CD4-positive, alpha-beta T cell (primary cell): ENCODE measurements at regions not wholly inside any gene's neighbourhood (a gene's known extent, or its start where the extent isn't known, plus 50 kb on each side); places are given as distances from the start of the nearest gene placed in this dataset.

Experiments used
- ATAC-seq: fragments of 200-7000 bp; cut with Tn5 transposase; one replicate; pipeline ENCODE4 v1.10.0; 2022; ENCODE audit warnings: mild to moderate bottlenecking; ENCODE audit not compliant: poor library complexity
- CTCF ChIA-PET: fragments of 350-600 bp; sonication (Branson Sonifier 250); formaldehyde crosslinking; loops from one replicate; lab custom pipeline; 2021; ENCODE audit warnings: antibody characterized with exemption, inconsistent platforms; lab: Charles Lee
- POLR2A ChIA-PET: fragments of 350-600 bp; sonication (Branson Sonifier 250); formaldehyde crosslinking; loops from one replicate; lab custom pipeline; 2021; ENCODE audit warnings: antibody characterized with exemption, inconsistent platforms; lab: Charles Lee
- DNase-seq, 14 experiments: peaks; one replicate each; pipeline ENCODE4 v3.0.0-alpha.2; 2013 to 2020; ENCODE audit warnings: mixed read lengths in 2 of 14
- H3K27ac ChIP-seq, 2 donors: one replicate each; pipeline versions ENCODE4 v1.5.1 to v1.7.0; 2013; ENCODE audit warnings: low read length in 2 of 2, low read depth in 1 of 2, mild to moderate bottlenecking in 1 of 2
- H3K27me3 ChIP-seq, 2 experiments: 1 replicate in 1 of 2; 2 replicates in 1 of 2; pipeline versions ENCODE4 v1.6.1 to v1.7.0; 2013; ENCODE audit warnings: low read length in 2 of 2, control low read depth in 1 of 2, mild to moderate bottlenecking in 1 of 2, moderate library complexity in 1 of 2; ENCODE audit not compliant: insufficient read depth in 2 of 2, control insufficient read depth in 1 of 2
- H3K36me3 ChIP-seq: one replicate; pipeline ENCODE4 v1.6.1; 2013; ENCODE audit warnings: low read length, control low read depth; ENCODE audit not compliant: insufficient read depth
- H3K4me1 ChIP-seq: one replicate; pipeline ENCODE4 v1.6.1; 2013; ENCODE audit warnings: low read length, control low read depth; ENCODE audit not compliant: insufficient read depth
- H3K4me3 ChIP-seq: one replicate; pipeline ENCODE4 v1.5.1; 2013; ENCODE audit warnings: mild to moderate bottlenecking, low read length, moderate library complexity
- H3K9me3 ChIP-seq, 2 experiments: 1 replicate in 1 of 2; 2 replicates in 1 of 2; pipeline versions ENCODE4 v1.6.1 to v1.7.0; 2013; ENCODE audit warnings: low read length in 2 of 2, mild to moderate bottlenecking in 2 of 2, control low read depth in 1 of 2, moderate library complexity in 1 of 2; ENCODE audit not compliant: control insufficient read depth in 1 of 2, insufficient read depth in 1 of 2
- H3K27ac Mint-ChIP-seq: one replicate; pipeline ENCODE4 v1.8.0; 2020; ENCODE audit warnings: mixed read lengths
- H3K27me3 Mint-ChIP-seq: one replicate; pipeline ENCODE4 v1.8.0; 2021; ENCODE audit warnings: mixed read lengths
- H3K36me3 Mint-ChIP-seq: one replicate; pipeline ENCODE4 v1.8.0; 2021; ENCODE audit warnings: low read depth, mixed read lengths
- H3K4me1 Mint-ChIP-seq: one replicate; pipeline ENCODE4 v1.8.0; 2021; ENCODE audit warnings: low read depth, mixed read lengths
- H3K4me3 Mint-ChIP-seq: one replicate; pipeline ENCODE4 v1.8.0; 2020; ENCODE audit warnings: mild to moderate bottlenecking, mixed read lengths
- H3K9me3 Mint-ChIP-seq: one replicate; pipeline ENCODE4 v1.8.0; 2020; ENCODE audit warnings: mixed read lengths
- CTCF ChIP-seq: fragments of 200-600 bp; IDR thresholded peaks from one replicate; pipeline ENCODE4 v1.8.0; 2022; ENCODE audit warnings: antibody characterized with exemption, mild to moderate bottlenecking
- intact Hi-C, 2 experiments: fragments of 100-400 bp; cut with DNase I in 1 of 2; cut with micrococcal nuclease in 1 of 2; formaldehyde crosslinking; loops; one replicate each; pipeline versions ENCODE4 v1.15.1 to v1.9.0; 2023 to 2025; cut with DNase I, micrococcal nuclease

GRCh38 chr2:237270520-237270919 lies 143.4 kb downstream of the COL6A3 start:
- Mint-ChIP-seq H3K27me3 (peaks cover 26% of the 10 kb centered on the region), H3K27ac (no peak overlapping the region), H3K4me3 (no peak overlapping the region), H3K4me1 (no peaks in the 10 kb centered on the region), H3K36me3 (no peaks in the 10 kb centered on the region), H3K9me3 (no peaks in the 10 kb centered on the region)
- DNase-seq = no peak
- Histone ChIP-seq H3K9me3 (no peaks in the 10 kb centered on the region), H3K4me1 (no peaks in the 10 kb centered on the region), H3K27me3 (peaks cover 0 to 8% of the 10 kb centered on the region in 2 experiments), H3K4me3 (no peak overlapping the region), H3K36me3 (no peaks in the 10 kb centered on the region), H3K27ac (no peak overlapping the region)
- TF ChIP-seq CTCF = no peak
- no peak for ATAC-seq
- CTCF ChIA-PET = no interaction called here
- intact Hi-C loops = no loop called here
- POLR2A ChIA-PET = no interaction called here

- CTCF ChIA-PET = no interaction called here
- no peak overlapping the region for H3K4me3 Mint-ChIP-seq
- POLR2A ChIA-PET = no interaction called here
These were observed 142.0 kb downstream of the COL6A3 start for GRCh38 chr2:237271698-237272652.

More at GRCh38 chr2:237271698-237272652, 142.0 kb downstream of the COL6A3 start:
- DNase-seq (no peak), ATAC-seq (no peak)
- Histone ChIP-seq H3K27ac (no peak overlapping the region), H3K36me3 (no peaks in the 10 kb centered on the region), H3K4me1 (no peaks in the 10 kb centered on the region), H3K27me3 (peaks cover 0 to 8% of the 10 kb centered on the region in 2 experiments), H3K4me3 (no peak overlapping the region), H3K9me3 (no peaks in the 10 kb centered on the region)
- Mint-ChIP-seq H3K27ac (no peak overlapping the region), H3K27me3 (peaks cover 21% of the 10 kb centered on the region), H3K9me3 (no peaks in the 10 kb centered on the region), H3K4me1 (no peaks in the 10 kb centered on the region), H3K36me3 (no peaks in the 10 kb centered on the region)
- no peak for TF ChIP-seq CTCF
- intact Hi-C loops = no loop called here
